ENCODE measurements at regions not wholly inside any gene's neighbourhood (a gene's known extent, or its start where the extent isn't known, plus 50 kb on each side); places are given as distances from the start of the nearest gene placed in this dataset.

- CTCF ChIA-PET: interaction anchor here (0.6 kb wide), 1 partner anchor 50 kb away, joined by 3 read pairs; no protein-coding TSS in a partner anchor
- no TSS peak for BruUV-seq (replicated peaks)
- POLR2A ChIA-PET: interaction anchor here (1.2 kb wide), 1 partner anchor 56 kb away, joined by 3 read pairs; no protein-coding TSS in a partner anchor
Observed at GRCh38 chr10:22823109-22823508, 104.7 kb upstream of the ARMC3 start.

More at GRCh38 chr10:22823109-22823508, 104.7 kb upstream of the ARMC3 start:
- H2AFZ ChIP-seq (ENCODE audit: control insufficient read depth, low read depth, low read length): no peak overlapping the region
- FAIRE-seq: no peak
- TF ChIP-seq NR2F1 (conservative IDR thresholded peaks at IDR 0.05): peak; percentile 77
- TF ChIP-seq JUNB (IDR thresholded peaks at IDR 0.05): peak; percentile 25; the same call in 1 of the 2 replicates
- TF ChIP-seq ATF7 (IDR thresholded peaks at IDR 0.05; ENCODE audit: low read depth): no peak
- TF ChIP-seq ZNF592 (IDR thresholded peaks at IDR 0.05): no peak
- peak; percentile 46; the same call in 1 of the 2 replicates for TF ChIP-seq NFYB (IDR thresholded peaks at IDR 0.05; ENCODE audit: insufficient read depth, low read depth, low read length)
- peak; percentile 60; the same call in 1 of the 2 replicates for TF ChIP-seq USF2 (IDR thresholded peaks at IDR 0.05; ENCODE audit: borderline replicate concordance, low read depth, low read length)
- peak; percentile 73; the same call in 1 of the 2 replicates for TF ChIP-seq RAD51 (IDR thresholded peaks at IDR 0.05)
- peak; percentile 24 for TF ChIP-seq USF1 (IDR thresholded peaks at IDR 0.05; ENCODE audit: borderline replicate concordance, extremely low read length, insufficient read depth, low read depth, low read length)
- H3K4me2 ChIP-seq (ENCODE audit: control insufficient read depth, insufficient read depth): no peak overlapping the region
- no peaks in the 10 kb centered on the region for H3K36me3 ChIP-seq (ENCODE audit: control insufficient read depth in 2 of 2, insufficient read depth in 2 of 2, low read length in 1 of 2)
- H3K79me2 ChIP-seq (ENCODE audit: control insufficient read depth, insufficient read depth, low read length): no peaks in the 10 kb centered on the region
- no peaks in the 10 kb centered on the region for H3K4me1 ChIP-seq (ENCODE audit: control insufficient read depth, insufficient read depth, low read length)
- no peaks in the 10 kb centered on the region for H3K9me3 ChIP-seq (replicated peaks; ENCODE audit: control insufficient read depth, insufficient read depth, low read length)
- H3K27me3 ChIP-seq (replicated peaks in 1 of 2; ENCODE audit: control insufficient read depth in 2 of 2, insufficient read depth in 2 of 2, low read length in 1 of 2): no peaks in the 10 kb centered on the region
- ATAC-seq: peak; percentile 97
- ChIA-PET SMC1A (ENCODE audit: uncharacterized antibody, unreplicated experiment) (interaction anchor here (0.8 to 1.5 kb wide), 6 partner anchors 8 to 248 kb away, joined by 3 to 6 read pairs (median 3); no protein-coding TSS in a partner anchor), RAD21 (ENCODE audit: unreplicated experiment) (interaction anchor here (1.1 kb wide), 1 partner anchor 28 kb away, joined by 3 read pairs; no protein-coding TSS in a partner anchor)
- no peaks in the 10 kb centered on the region for H4K20me1 ChIP-seq (ENCODE audit: control insufficient read depth, insufficient read depth)
- in situ Hi-C loops (cut with MboI): no loop called here
- intact Hi-C loops (cut with micrococcal nuclease; ENCODE audit: unreplicated experiment): loop anchor here (5.0 kb wide), 1 partner anchor 1559 kb away; no protein-coding TSS in a partner anchor
- no peak overlapping the region for H3K27ac ChIP-seq (ENCODE audit: control insufficient read depth, insufficient read depth)
- no peak overlapping the region for H3K4me3 ChIP-seq
- H3K9ac ChIP-seq (ENCODE audit: control insufficient read depth, insufficient read depth, low read length): no peak overlapping the region
- peak; percentile 23 for DNase-seq (ENCODE audit: low read depth, low spot score)
